ENCODE measurements at regions not wholly inside any gene's neighbourhood (a gene's known extent, or its start where the extent isn't known, plus 50 kb on each side); places are given as distances from the start of the nearest gene placed in this dataset.
"Not testable (repeated sequence)": the region's sequence is repeated elsewhere in the genome, so short reads cannot be mapped to it uniquely, and the experiment has no call there.

GRCh38 chr15:55126111-55126510, 70.6 kb downstream of the RSL24D1 start:
- DNase-seq (ENCODE audit: low read depth) = no peak

GRCh38 chr15:55124616-55125015, 72.1 kb downstream of the RSL24D1 start:
- no peak for DNase-seq (ENCODE audit: low read depth)

- DNase-seq (ENCODE audit: low read depth) = no peak
Observed at GRCh38 chr15:55118344-55118870, 78.3 kb downstream of the RSL24D1 start.

- DNase-seq (ENCODE audit: low read depth) = no peak
Observed at GRCh38 chr15:55116636-55117035, 80.1 kb downstream of the RSL24D1 start.

GRCh38 chr15:55113736-55114135, 83.0 kb downstream of the RSL24D1 start:
- no peak for DNase-seq (ENCODE audit: low read depth)

GRCh38 chr15:55112706-55113105, 84.0 kb downstream of the RSL24D1 start:
- no peak for DNase-seq (ENCODE audit: low read depth)

GRCh38 chr15:55110446-55110845, 86.3 kb downstream of the RSL24D1 start:
- no peak for DNase-seq (ENCODE audit: low read depth)

- DNase-seq (ENCODE audit: low read depth) = peak; percentile 3
Observed at GRCh38 chr15:55108858-55109518, 87.8 kb downstream of the RSL24D1 start.

GRCh38 chr15:55108448-55108847, 88.3 kb downstream of the RSL24D1 start:
- no peak for DNase-seq (ENCODE audit: low read depth)

- DNase-seq (ENCODE audit: low read depth) = no peak
Observed at GRCh38 chr15:55106155-55106554, 90.6 kb downstream of the RSL24D1 start.

- DNase-seq (ENCODE audit: low read depth) = no peak
Observed at GRCh38 chr15:55094136-55094535, 102.6 kb downstream of the RSL24D1 start.

GRCh38 chr15:55088207-55088606, 108.5 kb downstream of the RSL24D1 start:
- no peak for DNase-seq (ENCODE audit: low read depth)

- no peak for DNase-seq (ENCODE audit: low read depth)
Observed at GRCh38 chr15:55084673-55085072, 112.1 kb downstream of the RSL24D1 start.

- DNase-seq (ENCODE audit: low read depth) = no peak
Observed at GRCh38 chr15:55084216-55084615, 112.5 kb downstream of the RSL24D1 start.

GRCh38 chr15:55077052-55077451, 119.7 kb downstream of the RSL24D1 start:
- not testable (repeated sequence) for DNase-seq (ENCODE audit: low read depth)

GRCh38 chr15:55074431-55074830, 122.3 kb downstream of the RSL24D1 start:
- no peak for DNase-seq (ENCODE audit: low read depth)

GRCh38 chr15:55063970-55064369, 132.8 kb downstream of the RSL24D1 start:
- not testable (repeated sequence) for DNase-seq (ENCODE audit: low read depth)

- no peak for DNase-seq (ENCODE audit: low read depth)
Observed at GRCh38 chr15:55060836-55061235, 135.9 kb downstream of the RSL24D1 start.

- DNase-seq (ENCODE audit: low read depth) = no peak
Observed at GRCh38 chr15:55056500-55056899, 140.2 kb downstream of the RSL24D1 start.

- no peak for DNase-seq (ENCODE audit: low read depth)
Observed at GRCh38 chr15:55044162-55044561, 152.6 kb downstream of the RSL24D1 start.

GRCh38 chr15:55037071-55037470, 159.7 kb downstream of the RSL24D1 start:
- no peak for DNase-seq (ENCODE audit: low read depth)

GRCh38 chr15:55035749-55036148, 161.0 kb downstream of the RSL24D1 start:
- DNase-seq (ENCODE audit: low read depth) = no peak

GRCh38 chr15:55033574-55033973, 163.2 kb downstream of the RSL24D1 start:
- DNase-seq (ENCODE audit: low read depth) = no peak

- DNase-seq (ENCODE audit: low read depth) = no peak
Observed at GRCh38 chr15:55031727-55032126, 165.0 kb downstream of the RSL24D1 start.

Data from activated T-helper 9 cell treated with anti-CD3 and anti-CD28 coated beads, Interleukin-2, amount 50 U/mL, for 16 hours (primary cell).